HG02970 (cell line): ENCODE measurements at regions not wholly inside any gene's neighbourhood (a gene's known extent, or its start where the extent isn't known, plus 50 kb on each side); places are given as distances from the start of the nearest gene placed in this dataset.
"Not testable (repeated sequence)": the region's sequence is repeated elsewhere in the genome, so short reads cannot be mapped to it uniquely, and the experiment has no call there.

Experiments
- ATAC-seq: cut with Tn5 transposase; IDR thresholded peaks from one replicate; pipeline ENCODE4 v1.9.1; 2021; ENCODE audit warnings: mild to moderate bottlenecking, moderate library complexity, moderate number of reproducible peaks; ENCODE audit not compliant: unreplicated experiment, low FRiP score

- no peak for ATAC-seq
These were observed 50.3 kb upstream of the TMC1 start for GRCh38 chr9:72471096-72471495.

DNA sequence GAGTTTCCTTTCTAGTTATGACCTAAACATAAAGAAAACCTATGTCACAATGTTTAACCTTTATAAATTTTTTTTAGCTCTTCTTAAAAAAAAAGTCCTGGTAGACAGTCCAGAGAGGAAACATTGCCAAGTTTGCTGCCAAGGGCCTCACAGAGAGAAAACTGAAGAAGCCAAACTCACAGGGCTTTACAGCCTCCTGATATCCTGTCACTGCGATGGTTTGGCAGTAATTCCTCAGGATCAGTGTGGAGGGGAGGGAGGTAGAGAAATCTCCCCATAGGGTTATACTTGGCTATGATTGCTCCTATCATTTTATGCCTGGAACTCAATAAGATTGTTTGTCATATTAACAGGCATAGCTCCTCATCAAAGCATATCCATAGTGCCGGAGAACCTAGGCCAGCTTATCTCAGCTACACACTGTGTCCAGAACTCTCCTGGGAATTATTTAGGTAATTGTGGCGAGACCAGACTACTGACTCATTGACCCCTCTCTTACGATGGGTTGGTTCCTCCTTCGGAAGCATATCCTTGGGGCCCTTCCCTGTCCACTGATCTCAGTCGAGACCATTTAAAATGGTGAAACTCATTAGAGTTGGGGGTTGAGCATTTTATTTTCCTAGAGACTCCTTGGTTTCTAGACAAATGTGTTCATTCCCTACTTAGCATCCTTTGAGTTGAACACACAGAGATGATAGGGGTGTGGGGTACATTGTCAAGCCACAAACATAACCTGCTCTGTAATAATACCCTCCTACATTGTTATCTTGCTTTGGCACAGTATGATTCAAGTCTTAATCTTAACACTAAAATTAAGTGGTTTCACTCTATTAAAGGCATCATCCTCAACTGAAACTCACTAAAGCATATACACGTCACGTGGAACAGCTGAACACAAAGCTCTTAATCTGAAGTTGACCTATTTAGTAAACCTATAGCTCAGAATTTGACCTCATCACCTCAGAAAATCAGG, 53.4 kb upstream of the TMC1 start:
- no peak for ATAC-seq

DNA sequence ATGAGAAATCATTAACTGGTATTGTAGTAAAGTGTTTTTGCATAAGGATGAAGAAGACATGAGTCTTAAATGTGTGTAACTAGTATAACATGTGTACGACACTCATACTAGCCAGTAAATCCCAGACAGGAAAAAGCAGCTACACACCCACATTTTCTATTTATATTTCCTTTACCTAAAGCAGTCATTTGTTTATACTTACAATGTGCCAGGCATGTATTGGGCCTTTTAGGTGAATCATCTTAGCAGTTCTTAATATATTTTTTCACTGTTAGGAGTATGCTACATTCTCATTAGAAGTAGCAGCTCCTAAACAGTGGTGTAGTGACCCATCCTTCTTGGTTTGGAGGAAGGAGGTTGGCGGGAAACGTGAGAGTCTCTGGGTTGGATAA, 55.8 kb upstream of the TMC1 start:
- no peak for ATAC-seq

- peak; percentile 45 for ATAC-seq
These were observed 56.4 kb upstream of the TMC1 start for GRCh38 chr9:72464857-72465592.

- no peak for ATAC-seq
These were observed 59.1 kb upstream of the TMC1 start for GRCh38 chr9:72462340-72462739.

- ATAC-seq: no peak
These were observed 60.8 kb upstream of the TMC1 start for GRCh38 chr9:72460342-72461312.

DNA sequence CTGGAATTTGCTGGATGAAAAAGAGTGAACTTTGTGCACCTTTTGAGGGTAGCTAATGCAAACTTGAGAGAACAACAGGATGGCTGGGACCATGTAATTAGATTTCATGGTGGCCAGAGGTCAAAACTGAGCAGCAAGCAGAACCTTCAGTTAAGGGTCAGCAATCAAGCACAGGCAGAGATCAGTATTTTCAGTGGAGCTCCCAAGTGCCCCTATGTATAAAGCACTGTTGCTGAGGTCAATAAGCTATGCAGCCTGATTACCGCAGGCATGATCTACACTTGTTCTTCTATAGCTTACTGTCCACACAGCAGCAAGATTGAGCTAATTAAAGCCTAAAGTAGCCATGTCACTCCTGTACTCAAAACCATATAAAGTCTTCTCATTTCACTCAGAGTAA, 62.1 kb upstream of the TMC1 start:
- no peak for ATAC-seq

- no peak for ATAC-seq
These were observed 63.3 kb upstream of the TMC1 start for GRCh38 chr9:72458153-72458552.

DNA sequence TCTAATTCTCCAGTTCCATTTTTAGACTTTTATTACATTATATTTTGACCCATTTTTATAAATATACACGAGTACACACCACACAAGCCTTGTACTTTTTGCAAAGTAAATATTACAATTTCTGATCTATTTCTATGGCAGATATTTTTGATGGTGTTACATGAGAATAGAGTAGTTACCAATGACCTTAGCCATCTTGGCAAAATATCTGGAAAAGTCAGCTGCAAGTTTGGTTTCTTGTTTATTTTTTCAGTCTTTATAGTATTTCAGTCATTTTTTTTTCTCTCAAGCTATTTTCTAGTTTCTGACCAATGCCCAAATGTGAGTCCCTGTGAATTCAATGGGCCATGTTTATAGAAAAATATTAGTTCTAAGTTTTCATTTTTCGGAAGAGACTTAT, 64.0 kb upstream of the TMC1 start:
- no peak for ATAC-seq

DNA sequence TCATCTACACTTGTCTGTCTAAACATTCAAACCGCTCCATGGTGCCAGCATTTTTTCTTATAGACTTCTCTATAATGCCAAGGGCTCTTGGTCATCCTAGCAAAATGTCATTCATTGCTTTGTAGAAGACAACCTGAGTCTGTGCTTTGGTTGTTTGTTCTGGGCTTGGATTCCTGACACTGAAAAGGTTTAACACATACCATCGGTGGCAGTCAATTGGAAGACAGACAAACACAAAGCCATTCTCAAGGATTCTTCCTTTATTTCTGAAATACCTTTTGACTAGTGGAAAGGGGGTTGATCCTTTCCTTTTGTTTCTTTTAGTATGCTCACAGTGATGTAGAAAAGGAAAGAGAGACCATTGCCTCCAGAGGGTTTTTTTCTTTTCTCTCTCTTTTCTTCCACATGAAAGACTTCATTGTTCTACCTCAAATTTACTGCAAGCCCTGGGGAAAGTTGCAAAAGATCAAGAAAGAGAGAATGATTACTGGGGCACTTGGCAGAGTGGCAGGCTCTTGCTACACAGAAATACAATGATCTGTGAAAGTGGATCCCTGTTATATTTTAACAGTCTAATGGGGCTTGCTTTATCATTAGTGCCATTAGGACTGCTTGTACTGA, 66.4 kb upstream of the TMC1 start:
- no peak for ATAC-seq

GRCh38 chr9:72453797-72454196, 67.6 kb upstream of the TMC1 start:
- ATAC-seq: no peak

DNA sequence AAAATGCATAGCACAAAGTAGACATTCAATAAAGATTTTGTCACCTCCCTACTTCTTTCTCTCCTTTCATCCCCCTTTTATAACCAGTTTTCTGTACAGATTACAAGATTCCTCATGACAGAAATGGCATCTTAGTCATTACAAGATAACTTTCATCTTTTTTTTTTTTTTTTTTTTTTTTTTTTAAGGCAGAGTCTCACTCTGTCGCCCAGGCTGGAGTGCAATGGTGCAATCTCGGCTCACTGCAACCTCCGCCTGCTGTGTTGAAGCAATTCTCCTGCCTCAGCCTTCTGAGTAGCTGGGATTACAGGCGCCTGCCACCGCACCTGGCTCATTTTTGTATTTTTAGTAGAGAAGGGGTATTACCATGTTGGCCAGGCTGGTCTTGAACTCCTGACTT, 75.2 kb upstream of the TMC1 start:
- not testable (repeated sequence) for ATAC-seq

DNA sequence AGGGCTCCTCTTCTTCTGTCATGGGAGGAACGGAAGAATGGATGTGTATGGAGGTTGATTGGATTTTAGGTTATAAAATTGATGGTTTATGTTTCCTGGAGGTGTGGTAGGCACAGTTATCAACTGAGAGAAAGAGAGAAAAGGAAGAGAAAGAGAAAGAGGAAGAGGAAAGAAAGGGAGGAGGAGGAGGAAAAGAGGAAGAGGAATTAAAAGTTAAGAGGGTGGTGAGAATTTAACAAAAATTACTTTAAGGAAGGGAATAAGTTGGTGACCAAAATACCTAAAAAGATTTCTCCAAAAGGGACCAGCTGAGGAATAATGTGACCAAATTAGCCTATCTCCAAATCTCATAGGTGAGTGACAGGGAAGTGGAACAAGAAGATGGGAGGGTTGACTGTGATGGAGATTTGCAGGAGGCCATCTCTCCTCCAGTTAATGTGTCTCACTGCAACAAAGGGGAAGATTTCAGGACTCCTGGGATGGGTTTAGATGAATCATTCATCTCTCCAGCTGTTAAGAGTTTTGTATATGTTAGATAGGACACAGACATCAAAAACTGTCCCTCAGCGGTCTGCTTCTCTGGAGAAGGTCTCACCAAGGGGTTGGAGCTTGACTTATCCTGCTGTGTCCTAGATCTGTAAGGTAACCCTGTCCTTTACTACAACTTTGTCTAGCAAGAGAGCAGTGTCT, 76.0 kb upstream of the TMC1 start:
- ATAC-seq: no peak

DNA sequence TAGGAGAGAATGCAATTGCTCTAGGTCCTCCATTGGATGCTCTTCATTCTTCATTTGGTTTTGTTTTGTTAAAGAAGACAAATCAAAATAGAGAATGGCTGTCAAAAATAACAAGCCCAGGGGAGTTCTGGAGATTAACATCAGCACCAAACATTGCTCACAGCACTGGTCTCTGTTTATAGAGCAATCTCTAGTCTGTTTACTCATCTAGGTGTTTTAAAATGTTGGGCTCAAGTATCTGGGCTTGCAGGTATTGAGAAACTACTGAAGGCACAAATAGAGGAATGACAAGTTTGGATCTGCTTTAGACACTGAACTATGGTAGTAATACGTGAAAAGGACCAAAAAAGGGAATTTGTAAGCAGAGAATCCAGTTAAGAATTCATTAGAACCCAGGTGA, 77.0 kb upstream of the TMC1 start:
- ATAC-seq: peak; percentile 8

- ATAC-seq: peak; percentile 87
These were observed 77.6 kb upstream of the TMC1 start for GRCh38 chr9:72443855-72444254.

- ATAC-seq: no peak
These were observed 77.0 kb upstream of the ZFAND5 start for GRCh38 chr9:72441848-72442607.

GRCh38 chr9:72440992-72441847, 76.2 kb upstream of the ZFAND5 start:
- ATAC-seq: no peak

- no peak for ATAC-seq
These were observed 75.4 kb upstream of the ZFAND5 start for GRCh38 chr9:72440378-72440777.
